Smooth muscle cell (in vitro differentiated cells): ENCODE measurements at regions not wholly inside any gene's neighbourhood (a gene's known extent, or its start where the extent isn't known, plus 50 kb on each side); places are given as distances from the start of the nearest gene placed in this dataset.
A peak's percentile ranks its signal among the peaks of the same experiment; 100 is the strongest.

Experiments
- DNase-seq: peaks from one replicate; lab custom pipeline; 2025; ENCODE audit not compliant: unreplicated experiment; lab: John Stamatoyannopoulos, UW
- H2AFZ ChIP-seq: fragments of 200-600 bp; sonication (generic); 2 replicates; pipeline ENCODE4 v1.6.0; 2016; ENCODE audit warnings: antibody characterized with exemption, low read depth, mild to moderate bottlenecking
- H3F3A ChIP-seq: fragments of 200-600 bp; sonication (generic); 2 replicates; pipeline ENCODE4 v1.6.0; 2017; ENCODE audit warnings: antibody characterized with exemption, low read depth
- H3K27ac ChIP-seq: fragments of 200-600 bp; sonication (generic); 2 replicates; pipeline ENCODE4 v1.5.1; 2016; ENCODE audit warnings: low read depth, mild to moderate bottlenecking
- H3K27me3 ChIP-seq: fragments of 200-600 bp; sonication (generic); 2 replicates; pipeline ENCODE4 v1.6.1; 2016; ENCODE audit warnings: low read depth, mild to moderate bottlenecking
- H3K36me3 ChIP-seq: fragments of 200-600 bp; sonication (generic); 2 replicates; pipeline ENCODE4 v1.5.1; 2016; ENCODE audit warnings: low read depth
- H3K4me1 ChIP-seq: fragments of 200-600 bp; sonication (generic); 2 replicates; pipeline ENCODE4 v1.5.1; 2016; ENCODE audit warnings: low read depth
- H3K4me2 ChIP-seq: fragments of 200-600 bp; sonication (generic); 2 replicates; pipeline ENCODE4 v1.6.0; 2016; ENCODE audit warnings: mild to moderate bottlenecking
- H3K4me3 ChIP-seq: fragments of 200-600 bp; sonication (generic); 2 replicates; pipeline ENCODE4 v1.5.1; 2016; ENCODE audit warnings: mild to moderate bottlenecking
- H3K79me2 ChIP-seq: fragments of 200-600 bp; sonication (generic); 2 replicates; pipeline ENCODE4 v1.6.0; 2016; ENCODE audit warnings: low read depth, mild to moderate bottlenecking
- H3K9ac ChIP-seq: fragments of 200-600 bp; sonication (generic); 2 replicates; pipeline ENCODE4 v1.6.0; 2016; ENCODE audit warnings: low read depth
- H3K9me3 ChIP-seq: fragments of 200-600 bp; sonication (generic); replicated peaks from 2 replicates; pipeline ENCODE4 v1.5.1; 2016; ENCODE audit warnings: low read depth
- H4K20me1 ChIP-seq: fragments of 200-600 bp; sonication (generic); 2 replicates; pipeline ENCODE4 v1.6.0; 2016; ENCODE audit warnings: low read depth
- CTCF ChIP-seq: fragments of 200-600 bp; sonication (generic); IDR thresholded peaks from 2 replicates; pipeline ENCODE4 v1.5.1; 2017; ENCODE audit warnings: borderline replicate concordance, mild to moderate bottlenecking, antibody characterized with exemption; ENCODE audit not compliant: insufficient read depth, poor library complexity, severe bottlenecking
- WGBS: methylation state at CpG from one replicate; pipeline ENCODE4 v1.1.7; 2016; ENCODE audit warnings: low lambda C conversion rate; 5-methylcytosine and 5-hydroxymethylcytosine counted together

- Histone ChIP-seq H3K36me3 (no peaks in the 10 kb centered on the region), H3K9ac (no peak overlapping the region), H2AFZ (no peak overlapping the region), H3K79me2 (no peaks in the 10 kb centered on the region), H3K27ac (peak overlapping the region; percentile 62), H3K27me3 (no peaks in the 10 kb centered on the region), H3K9me3 (no peaks in the 10 kb centered on the region), H3F3A (peaks cover 26% of the 10 kb centered on the region), H4K20me1 (no peaks in the 10 kb centered on the region), H3K4me2 (peak overlapping the region; percentile 51), H3K4me3 (no peak overlapping the region), H3K4me1 (peaks cover 5% of the 10 kb centered on the region)
- no peak for TF ChIP-seq CTCF
- no peak for DNase-seq
- WGBS, result 43% methylated on average over 1 of the region's 1 CpG
Measured at GRCh38 chr13:76380446-76381065, 505.6 kb downstream of the KCTD12 start.

- Histone ChIP-seq H3K36me3 (no peaks in the 10 kb centered on the region), H3K27me3 (no peaks in the 10 kb centered on the region), H3K4me1 (peaks cover 5% of the 10 kb centered on the region), H3K79me2 (no peaks in the 10 kb centered on the region), H3K4me2 (no peak overlapping the region), H3K27ac (peak overlapping the region; percentile 1), H3K9me3 (no peaks in the 10 kb centered on the region), H3K9ac (no peak overlapping the region), H3K4me3 (no peak overlapping the region), H4K20me1 (no peaks in the 10 kb centered on the region), H2AFZ (no peak overlapping the region), H3F3A (peaks cover 17% of the 10 kb centered on the region)
- no peak for DNase-seq
- no peak for TF ChIP-seq CTCF
- WGBS, result 69% methylated on average over 4 of the region's 4 CpGs
Measured at GRCh38 chr13:76379341-76380105, 506.7 kb downstream of the KCTD12 start.

DNA sequence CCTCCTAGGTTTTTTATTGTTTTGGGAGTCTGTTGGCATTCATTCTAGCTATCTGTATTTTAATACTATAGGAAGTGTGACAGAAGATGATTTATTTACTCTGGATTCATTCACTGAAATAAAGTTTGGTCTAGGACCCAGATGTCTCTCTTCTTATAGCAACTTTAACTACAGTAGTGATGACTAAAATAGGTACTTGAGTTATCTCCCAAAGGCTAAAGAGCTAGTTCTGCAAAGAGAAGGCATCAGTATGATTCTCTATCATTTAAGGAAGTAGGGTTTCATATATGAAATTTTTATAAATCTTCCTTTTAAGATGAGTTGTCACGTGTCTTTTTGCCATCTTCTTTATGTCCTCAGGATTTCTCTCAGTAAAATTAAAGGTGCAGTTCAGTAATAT is 507.4 kb downstream of the KCTD12 start:
- Histone ChIP-seq H3K4me1 (peaks cover 5% of the 10 kb centered on the region), H3F3A (peaks cover 17% of the 10 kb centered on the region), H3K79me2 (no peaks in the 10 kb centered on the region), H3K27me3 (no peaks in the 10 kb centered on the region), H3K4me2 (no peak overlapping the region), H3K4me3 (no peak overlapping the region), H2AFZ (no peak overlapping the region), H3K9ac (no peak overlapping the region), H3K27ac (no peak overlapping the region), H3K9me3 (no peaks in the 10 kb centered on the region), H3K36me3 (no peaks in the 10 kb centered on the region), H4K20me1 (no peaks in the 10 kb centered on the region)
- 82% methylated on average over 1 of the region's 1 CpG for WGBS
- no peak for DNase-seq
- TF ChIP-seq CTCF, result no peak
